ENCODE measurements at regions not wholly inside any gene's neighbourhood (a gene's known extent, or its start where the extent isn't known, plus 50 kb on each side); places are given as distances from the start of the nearest gene placed in this dataset.

DNA sequence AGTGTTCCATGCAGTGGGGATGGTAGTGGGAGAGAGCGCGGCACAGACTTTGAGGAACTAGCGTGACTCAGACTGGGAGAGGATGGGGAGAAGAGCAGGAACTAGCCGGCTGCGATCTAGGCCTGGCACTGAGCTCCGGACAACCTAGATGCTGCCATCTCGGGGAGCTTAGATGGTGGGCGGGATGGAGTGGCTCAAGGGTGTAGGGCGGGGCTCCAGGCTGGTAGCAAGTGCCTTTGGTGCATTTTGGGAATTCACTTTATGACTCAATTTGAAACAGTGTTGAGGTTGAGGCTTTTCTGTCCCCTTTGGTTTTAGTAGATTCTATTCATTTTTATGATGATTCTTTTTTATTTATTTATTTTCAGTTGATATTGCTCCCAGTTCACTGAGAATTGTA, 185.3 kb upstream of the GPR26 start (continued):
- TF ChIP-seq, protein P1, sequence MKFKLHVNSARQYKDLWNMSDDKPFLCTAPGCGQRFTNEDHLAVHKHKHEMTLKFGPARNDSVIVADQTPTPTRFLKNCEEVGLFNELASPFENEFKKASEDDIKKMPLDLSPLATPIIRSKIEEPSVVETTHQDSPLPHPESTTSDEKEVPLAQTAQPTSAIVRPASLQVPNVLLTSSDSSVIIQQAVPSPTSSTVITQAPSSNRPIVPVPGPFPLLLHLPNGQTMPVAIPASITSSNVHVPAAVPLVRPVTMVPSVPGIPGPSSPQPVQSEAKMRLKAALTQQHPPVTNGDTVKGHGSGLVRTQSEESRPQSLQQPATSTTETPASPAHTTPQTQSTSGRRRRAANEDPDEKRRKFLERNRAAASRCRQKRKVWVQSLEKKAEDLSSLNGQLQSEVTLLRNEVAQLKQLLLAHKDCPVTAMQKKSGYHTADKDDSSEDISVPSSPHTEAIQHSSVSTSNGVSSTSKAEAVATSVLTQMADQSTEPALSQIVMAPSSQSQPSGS (IDR thresholded peaks at IDR 0.05; ENCODE audit: low read length): no peak

Data from H1 (cell line).